ENCODE measurements at regions not wholly inside any gene's neighbourhood (a gene's known extent, or its start where the extent isn't known, plus 50 kb on each side); places are given as distances from the start of the nearest gene placed in this dataset.

DNA sequence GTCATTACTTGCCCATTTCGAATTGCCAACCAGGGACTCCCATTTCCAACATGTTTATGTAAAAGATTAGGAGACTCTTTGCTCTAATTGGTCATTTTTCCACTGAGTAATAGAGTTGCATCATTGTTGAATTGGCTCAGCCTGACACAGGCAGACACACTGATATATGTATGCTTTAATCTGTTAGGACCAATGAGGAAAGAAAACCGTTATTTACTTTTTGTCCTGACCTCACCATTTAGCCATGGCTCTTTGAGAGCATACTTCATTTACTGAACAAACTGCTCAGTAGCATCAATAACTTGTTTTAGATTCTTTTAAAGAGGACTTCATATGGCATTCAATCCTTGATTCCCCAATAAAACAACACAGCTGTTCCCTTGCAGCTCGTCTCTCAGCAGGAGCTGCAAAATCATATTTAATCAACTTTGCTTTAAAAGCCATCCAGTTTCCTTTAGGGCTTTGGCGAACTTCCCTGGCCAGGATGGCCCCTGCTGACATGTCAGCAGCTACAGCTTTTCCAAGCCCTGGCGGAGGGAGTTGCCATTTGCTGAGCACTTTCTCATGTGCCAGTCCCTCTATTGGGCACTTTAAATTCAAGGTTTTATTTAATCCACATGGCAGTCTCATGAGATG, 251.5 kb upstream of the TNC start:
- TF ChIP-seq, protein P1, sequence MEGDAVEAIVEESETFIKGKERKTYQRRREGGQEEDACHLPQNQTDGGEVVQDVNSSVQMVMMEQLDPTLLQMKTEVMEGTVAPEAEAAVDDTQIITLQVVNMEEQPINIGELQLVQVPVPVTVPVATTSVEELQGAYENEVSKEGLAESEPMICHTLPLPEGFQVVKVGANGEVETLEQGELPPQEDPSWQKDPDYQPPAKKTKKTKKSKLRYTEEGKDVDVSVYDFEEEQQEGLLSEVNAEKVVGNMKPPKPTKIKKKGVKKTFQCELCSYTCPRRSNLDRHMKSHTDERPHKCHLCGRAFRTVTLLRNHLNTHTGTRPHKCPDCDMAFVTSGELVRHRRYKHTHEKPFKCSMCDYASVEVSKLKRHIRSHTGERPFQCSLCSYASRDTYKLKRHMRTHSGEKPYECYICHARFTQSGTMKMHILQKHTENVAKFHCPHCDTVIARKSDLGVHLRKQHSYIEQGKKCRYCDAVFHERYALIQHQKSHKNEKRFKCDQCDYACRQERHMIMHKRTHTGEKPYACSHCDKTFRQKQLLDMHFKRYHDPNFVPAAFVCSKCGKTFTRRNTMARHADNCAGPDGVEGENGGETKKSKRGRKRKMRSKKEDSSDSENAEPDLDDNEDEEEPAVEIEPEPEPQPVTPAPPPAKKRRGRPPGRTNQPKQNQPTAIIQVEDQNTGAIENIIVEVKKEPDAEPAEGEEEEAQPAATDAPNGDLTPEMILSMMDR (IDR thresholded peaks at IDR 0.05; ENCODE audit: borderline replicate concordance, insufficient read depth, low read depth, low read length), result no peak

DNA sequence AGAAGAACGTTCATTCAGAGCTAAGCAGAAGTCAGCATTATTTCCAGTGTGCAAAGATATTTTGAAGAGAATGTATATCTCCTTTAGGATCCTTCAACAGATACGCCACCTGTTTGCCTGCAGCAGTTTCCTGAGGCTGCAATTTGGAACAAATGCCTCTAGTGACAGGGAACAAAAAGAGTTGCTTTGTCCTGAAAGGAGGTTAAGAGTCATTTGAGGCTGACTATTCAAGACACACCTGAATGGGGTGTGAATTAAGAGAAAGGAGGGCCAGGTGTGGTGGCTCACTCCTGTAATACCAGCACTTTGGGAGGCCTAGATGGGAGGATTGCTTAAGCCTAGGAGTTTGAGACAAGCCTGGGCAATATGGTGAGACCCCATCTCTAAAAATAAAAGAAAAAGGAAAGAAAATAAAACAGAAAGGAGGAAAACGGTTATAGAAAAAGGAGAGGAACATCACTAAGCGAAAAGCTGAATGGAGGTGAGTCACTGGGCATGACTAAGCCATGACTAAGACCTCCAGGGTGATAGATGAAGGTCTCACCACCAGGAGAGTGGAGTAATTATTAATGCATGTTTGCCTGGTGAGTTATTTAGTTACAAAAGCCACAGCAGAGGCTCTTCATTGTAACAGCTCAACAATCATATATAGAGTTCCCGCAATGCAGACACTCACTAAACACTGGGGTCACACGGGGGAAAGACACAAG, 255.2 kb upstream of the TNC start:
- TF ChIP-seq, protein P1 (IDR thresholded peaks at IDR 0.05; ENCODE audit: borderline replicate concordance, insufficient read depth, low read depth, low read length), result no peak

More for the DNA sequence above, 251.5 kb upstream of the TNC start:
- no peak overlapping the region for H3K4me3 ChIP-seq (ENCODE audit: low read depth, low read length)

DNA sequence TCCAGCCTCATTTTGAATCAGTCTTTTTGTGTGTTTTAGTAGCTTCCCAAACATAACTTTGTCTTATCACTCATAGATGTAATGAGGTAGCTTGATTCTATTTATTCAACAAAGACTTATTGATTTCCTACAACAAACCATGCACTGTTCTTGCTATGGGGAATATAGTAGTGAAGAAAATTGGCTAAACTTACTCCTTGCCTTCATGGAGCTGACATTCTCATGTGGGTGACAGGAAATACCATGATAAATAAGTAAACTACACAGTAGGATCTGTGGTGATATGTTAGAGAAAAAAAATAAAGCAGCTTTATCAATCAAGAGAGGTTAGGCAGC, 255.7 kb upstream of the TNC start:
- TF ChIP-seq, protein P1 (IDR thresholded peaks at IDR 0.05; ENCODE audit: borderline replicate concordance, insufficient read depth, low read depth, low read length), result no peak
- no peak overlapping the region for H3K4me3 ChIP-seq (ENCODE audit: low read depth, low read length)

More for the DNA sequence above, 255.2 kb upstream of the TNC start:
- H3K4me3 ChIP-seq (ENCODE audit: low read depth, low read length), result no peak overlapping the region

DNA sequence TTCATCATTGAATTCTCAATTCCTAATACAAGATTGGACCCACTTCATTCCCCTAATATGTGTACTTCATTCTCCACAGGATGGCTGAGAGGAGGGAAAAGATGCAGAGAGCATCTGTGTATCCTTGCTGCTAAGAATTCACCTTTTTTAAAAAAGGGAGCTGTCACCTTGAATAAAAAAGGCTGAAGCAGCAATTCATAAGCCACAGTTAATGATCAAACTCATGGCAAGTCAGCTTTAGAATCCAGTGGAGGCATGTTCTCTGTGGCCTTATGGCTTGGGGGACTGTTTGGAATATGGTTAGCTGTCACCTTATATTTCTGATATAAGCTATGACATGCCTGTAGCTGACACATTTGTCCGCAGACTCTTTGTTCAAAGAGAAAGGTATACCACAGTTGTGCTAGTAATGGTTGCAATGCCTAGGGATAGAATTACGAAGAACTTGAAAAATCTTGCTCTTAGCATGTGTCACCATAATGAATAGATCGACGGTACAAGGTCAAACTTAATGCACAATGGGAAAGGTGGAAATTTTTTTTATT, 256.8 kb upstream of the TNC start:
- TF ChIP-seq, protein P1 (IDR thresholded peaks at IDR 0.05; ENCODE audit: borderline replicate concordance, insufficient read depth, low read depth, low read length), result no peak
- H3K4me3 ChIP-seq (ENCODE audit: low read depth, low read length), result no peak overlapping the region

DNA sequence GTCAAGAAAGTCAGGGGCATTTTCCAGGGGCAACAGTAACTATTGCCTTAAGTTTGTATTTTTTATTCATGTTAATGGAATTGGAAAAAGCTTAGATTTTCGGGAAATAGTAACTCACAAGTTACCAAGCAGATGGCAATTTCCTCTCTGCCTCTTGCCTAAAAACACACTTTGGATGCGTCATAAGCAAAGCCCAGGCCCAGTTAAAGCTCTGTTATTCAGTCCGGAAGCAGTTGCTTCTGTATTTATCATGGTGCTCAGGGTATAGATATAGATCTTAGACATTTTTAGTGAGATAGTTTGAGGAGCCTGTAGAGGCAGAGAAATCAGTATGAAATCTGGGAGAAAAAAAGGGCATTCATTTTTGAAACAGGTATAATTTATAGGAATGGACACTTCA, 260.3 kb upstream of the TNC start:
- TF ChIP-seq, protein P1 (IDR thresholded peaks at IDR 0.05; ENCODE audit: borderline replicate concordance, insufficient read depth, low read depth, low read length), result no peak
- no peak overlapping the region for H3K4me3 ChIP-seq (ENCODE audit: low read depth, low read length)

DNA sequence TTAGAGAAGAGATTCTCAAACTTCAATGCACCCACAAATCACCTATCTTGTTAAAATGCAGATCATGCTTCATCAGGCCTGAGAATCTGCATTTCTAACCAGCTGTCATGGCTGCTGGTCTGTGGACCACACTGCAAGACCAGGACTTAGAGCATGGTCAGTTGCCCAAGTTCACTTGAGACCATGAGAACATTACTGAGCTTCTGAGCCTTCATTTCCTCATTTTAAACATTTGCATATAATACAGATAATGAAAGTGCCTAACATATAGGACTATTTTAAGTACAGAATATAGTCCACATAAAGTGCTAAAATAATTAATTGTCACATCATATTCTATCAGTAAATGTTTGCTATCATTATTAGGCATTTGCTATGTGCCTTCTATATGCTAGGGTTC, 260.8 kb upstream of the TNC start:
- H3K4me3 ChIP-seq (ENCODE audit: low read depth, low read length), result no peak overlapping the region
- TF ChIP-seq, protein P1 (IDR thresholded peaks at IDR 0.05; ENCODE audit: borderline replicate concordance, insufficient read depth, low read depth, low read length), result no peak

DNA sequence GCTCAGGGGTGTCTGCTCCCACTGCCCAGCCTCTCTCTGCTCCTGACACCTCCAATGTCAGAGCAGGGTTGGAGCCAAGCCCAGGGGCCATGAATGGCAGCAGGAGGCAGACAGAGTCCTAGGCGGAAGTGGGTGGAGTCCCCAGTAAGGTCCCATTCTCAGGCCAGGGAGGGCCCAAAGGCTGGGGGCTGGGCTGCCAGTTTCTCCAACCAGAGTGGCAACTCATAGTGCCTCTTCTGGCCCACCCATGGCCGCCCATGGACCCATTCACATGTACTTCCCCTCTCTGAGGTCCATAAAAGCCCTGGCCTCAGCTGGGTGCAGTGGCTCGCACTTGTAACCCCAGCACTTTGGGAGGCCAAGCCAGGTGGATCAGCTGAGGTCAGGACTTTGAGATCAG, 261.8 kb upstream of the TNC start:
- H3K4me3 ChIP-seq (ENCODE audit: low read depth, low read length), result no peak overlapping the region
- TF ChIP-seq, protein P1 (IDR thresholded peaks at IDR 0.05; ENCODE audit: borderline replicate concordance, insufficient read depth, low read depth, low read length), result no peak
